ENCODE measurements at regions not wholly inside any gene's neighbourhood (a gene's known extent, or its start where the extent isn't known, plus 50 kb on each side); places are given as distances from the start of the nearest gene placed in this dataset.

GRCh38 chr11:80331694-80332093 lies 890.9 kb upstream of the TENM4 start:
- intact Hi-C loops (cut with micrococcal nuclease), result no loop called here
- ChIA-PET CTCF (no interaction called here), POLR2A (no interaction called here)
- Histone ChIP-seq H3K9ac (replicated peaks; ENCODE audit: extremely low read depth, insufficient read depth, low read length) (no peak overlapping the region), H3K4me3 (replicated peaks in 1 of 3; ENCODE audit: insufficient read depth in 1 of 3, low read depth in 1 of 3, low read length in 3 of 3) (no peak overlapping the region), H3K9me3 (replicated peaks; ENCODE audit: control insufficient read depth, insufficient read depth, low read length) (no peaks in the 10 kb centered on the region), H3K4me1 (ENCODE audit: control insufficient read depth, extremely low read depth, insufficient read depth, low read length) (peaks cover 7% of the 10 kb centered on the region), H3K27ac (ENCODE audit: insufficient read depth, low read depth, low read length) (no peak overlapping the region), H2AFZ (ENCODE audit: low read depth, low read length) (no peak overlapping the region), H4K20me1 (replicated peaks; ENCODE audit: control insufficient read depth, extremely low read depth, insufficient read depth, low read length) (no peaks in the 10 kb centered on the region), H3K4me2 (ENCODE audit: insufficient read depth, low read length) (no peak overlapping the region), H3K9me1 (replicated peaks; ENCODE audit: control insufficient read depth, extremely low read depth, insufficient read depth, low read length) (no peaks in the 10 kb centered on the region), H3K36me3 (ENCODE audit: control insufficient read depth in 2 of 2, extremely low read depth in 1 of 2, insufficient read depth in 2 of 2, low read length in 2 of 2) (no peaks in the 10 kb centered on the region), H3K79me2 (ENCODE audit: control insufficient read depth, insufficient read depth, low read length) (no peaks in the 10 kb centered on the region), H3K27me3 (ENCODE audit: control insufficient read depth in 2 of 2, insufficient read depth in 2 of 2, low read length in 2 of 2) (no peaks in the 10 kb centered on the region)
- no peak for TF ChIP-seq MYC (IDR thresholded peaks at IDR 0.05; ENCODE audit: low read depth, low read length)
- TF ChIP-seq, protein P1, sequence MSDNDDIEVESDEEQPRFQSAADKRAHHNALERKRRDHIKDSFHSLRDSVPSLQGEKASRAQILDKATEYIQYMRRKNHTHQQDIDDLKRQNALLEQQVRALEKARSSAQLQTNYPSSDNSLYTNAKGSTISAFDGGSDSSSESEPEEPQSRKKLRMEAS (IDR thresholded peaks at IDR 0.05; ENCODE audit: insufficient read depth, insufficient read length), result no peak
- no peak for TF ChIP-seq GATA2 (IDR thresholded peaks at IDR 0.05; ENCODE audit: insufficient read depth, insufficient read length, low read depth, low read length)
- no peak for TF ChIP-seq FOS (IDR thresholded peaks at IDR 0.05; ENCODE audit: borderline replicate concordance, insufficient read depth, low read length)
- TF ChIP-seq CTCF (IDR thresholded peaks at IDR 0.05; ENCODE audit: extremely low read depth in 1 of 2, insufficient read depth in 1 of 2, low read depth in 1 of 2, low read length in 2 of 2), result no peak
- TF ChIP-seq EZH2 (IDR thresholded peaks at IDR 0.05; ENCODE audit: borderline replicate concordance, low read depth, low read length, severe bottlenecking), result no peak
- no peak for TF ChIP-seq POLR2A (IDR thresholded peaks at IDR 0.05; ENCODE audit: low read depth, low read length)
- TF ChIP-seq POLR2AphosphoS5 (IDR thresholded peaks at IDR 0.05; ENCODE audit: insufficient read depth, low read depth, low read length), result no peak
- TF ChIP-seq JUN (IDR thresholded peaks at IDR 0.05; ENCODE audit: borderline replicate concordance, insufficient read depth, insufficient read length, low read depth), result no peak
- FAIRE-seq (no peak), DNase-seq (ENCODE audit: low read depth, low spot score) (no peak)
- BruUV-seq (replicated peaks), result no TSS peak
- dilution Hi-C loops (cut with MboI; ENCODE audit: extremely low pct_ligation_motif_present, low sequenced_read_pairs), result no loop called here
